Osteocyte (in vitro differentiated cells): ENCODE measurements at regions not wholly inside any gene's neighbourhood (a gene's known extent, or its start where the extent isn't known, plus 50 kb on each side); places are given as distances from the start of the nearest gene placed in this dataset.

ENCODE experiments used
- DNase-seq: peaks from one replicate; pipeline ENCODE4 v3.0.0; 2021; ENCODE audit warnings: mixed read lengths; ENCODE audit not compliant: unreplicated experiment; ENCODE audit errors: extremely low spot score
- H3K27ac Mint-ChIP-seq: one replicate; pipeline ENCODE4 v1.8.0; 2021; ENCODE audit warnings: mild to moderate bottlenecking, mixed read lengths; ENCODE audit not compliant: unreplicated experiment
- H3K27me3 Mint-ChIP-seq: one replicate; pipeline ENCODE4 v1.8.0; 2021; ENCODE audit warnings: mixed read lengths; ENCODE audit not compliant: unreplicated experiment
- H3K36me3 Mint-ChIP-seq: one replicate; pipeline ENCODE4 v1.8.0; 2021; ENCODE audit warnings: mixed read lengths; ENCODE audit not compliant: unreplicated experiment
- H3K4me1 Mint-ChIP-seq: one replicate; pipeline ENCODE4 v1.8.0; 2021; ENCODE audit warnings: mixed read lengths; ENCODE audit not compliant: unreplicated experiment
- H3K4me3 Mint-ChIP-seq: one replicate; pipeline ENCODE4 v1.8.0; 2021; ENCODE audit warnings: mild to moderate bottlenecking, moderate library complexity, mixed read lengths; ENCODE audit not compliant: unreplicated experiment
- H3K9me3 Mint-ChIP-seq: one replicate; pipeline ENCODE4 v1.8.0; 2021; ENCODE audit warnings: mixed read lengths; ENCODE audit not compliant: unreplicated experiment
- CTCF ChIP-seq: fragments of 200-600 bp; sonication (generic); IDR thresholded peaks from 2 replicates; pipeline ENCODE4 v1.5.0; 2021; ENCODE audit warnings: antibody characterized with exemption, mild to moderate bottlenecking, moderate library complexity

DNA sequence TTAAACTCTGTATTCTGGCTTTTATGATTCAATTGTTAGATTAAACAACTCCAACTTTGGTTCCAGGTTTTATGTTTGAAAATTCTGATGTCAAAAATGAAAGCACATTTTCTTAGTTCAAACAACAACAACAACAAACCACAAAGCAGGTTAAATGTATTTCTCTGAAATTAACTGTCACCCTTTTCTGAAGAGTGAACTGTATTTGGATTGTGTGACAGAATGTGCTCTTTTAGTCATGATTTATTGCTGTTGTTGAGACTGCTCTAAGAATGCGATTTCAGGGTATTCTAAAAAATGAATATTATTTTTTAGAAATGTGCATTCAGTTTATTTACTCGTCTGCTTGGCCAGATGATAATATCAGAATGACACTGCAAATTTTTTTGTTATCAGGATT lies 144.1 kb downstream of the GNAI1 start:
- Mint-ChIP-seq H3K4me1 (peaks cover 40% of the 10 kb centered on the region), H3K36me3 (no peaks in the 10 kb centered on the region), H3K27ac (peak overlapping the region; percentile 86), H3K27me3 (no peaks in the 10 kb centered on the region), H3K9me3 (no peaks in the 10 kb centered on the region), H3K4me3 (no peak overlapping the region)
- TF ChIP-seq CTCF = no peak
- DNase-seq = no peak

- peak overlapping the region; percentile 37 for H3K4me3 Mint-ChIP-seq
- peak overlapping the region; percentile 86 for H3K27ac Mint-ChIP-seq
- H3K4me1 Mint-ChIP-seq = peaks cover 42% of the 10 kb centered on the region
- DNase-seq = no peak
- H3K36me3 Mint-ChIP-seq = no peaks in the 10 kb centered on the region
- H3K9me3 Mint-ChIP-seq = no peaks in the 10 kb centered on the region
- no peak for TF ChIP-seq CTCF
- H3K27me3 Mint-ChIP-seq = no peaks in the 10 kb centered on the region
Observed at GRCh38 chr7:80277434-80278427, 143.1 kb downstream of the GNAI1 start.
